ENCODE measurements at regions not wholly inside any gene's neighbourhood (a gene's known extent, or its start where the extent isn't known, plus 50 kb on each side); places are given as distances from the start of the nearest gene placed in this dataset.

DNA sequence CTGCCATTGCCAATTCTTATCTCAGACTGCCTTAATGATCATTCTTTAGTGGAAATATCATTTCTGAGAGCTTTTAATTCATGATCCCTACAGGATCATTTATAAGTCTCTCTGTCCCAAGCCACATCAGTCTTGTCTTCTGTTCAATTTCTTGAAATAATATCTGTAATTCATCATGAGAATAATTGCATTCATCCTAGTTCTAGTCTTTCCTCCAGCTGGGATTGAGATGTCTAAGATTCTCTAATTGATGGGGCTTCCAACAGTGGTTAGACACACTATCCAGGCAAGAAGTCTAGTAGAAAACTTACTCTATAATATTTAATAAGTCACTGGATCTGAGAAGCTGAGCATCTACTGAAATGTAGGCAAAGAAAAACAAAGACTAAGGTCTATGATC lies 854.7 kb upstream of the ADGRL3 start:
- TF ChIP-seq, protein P1, sequence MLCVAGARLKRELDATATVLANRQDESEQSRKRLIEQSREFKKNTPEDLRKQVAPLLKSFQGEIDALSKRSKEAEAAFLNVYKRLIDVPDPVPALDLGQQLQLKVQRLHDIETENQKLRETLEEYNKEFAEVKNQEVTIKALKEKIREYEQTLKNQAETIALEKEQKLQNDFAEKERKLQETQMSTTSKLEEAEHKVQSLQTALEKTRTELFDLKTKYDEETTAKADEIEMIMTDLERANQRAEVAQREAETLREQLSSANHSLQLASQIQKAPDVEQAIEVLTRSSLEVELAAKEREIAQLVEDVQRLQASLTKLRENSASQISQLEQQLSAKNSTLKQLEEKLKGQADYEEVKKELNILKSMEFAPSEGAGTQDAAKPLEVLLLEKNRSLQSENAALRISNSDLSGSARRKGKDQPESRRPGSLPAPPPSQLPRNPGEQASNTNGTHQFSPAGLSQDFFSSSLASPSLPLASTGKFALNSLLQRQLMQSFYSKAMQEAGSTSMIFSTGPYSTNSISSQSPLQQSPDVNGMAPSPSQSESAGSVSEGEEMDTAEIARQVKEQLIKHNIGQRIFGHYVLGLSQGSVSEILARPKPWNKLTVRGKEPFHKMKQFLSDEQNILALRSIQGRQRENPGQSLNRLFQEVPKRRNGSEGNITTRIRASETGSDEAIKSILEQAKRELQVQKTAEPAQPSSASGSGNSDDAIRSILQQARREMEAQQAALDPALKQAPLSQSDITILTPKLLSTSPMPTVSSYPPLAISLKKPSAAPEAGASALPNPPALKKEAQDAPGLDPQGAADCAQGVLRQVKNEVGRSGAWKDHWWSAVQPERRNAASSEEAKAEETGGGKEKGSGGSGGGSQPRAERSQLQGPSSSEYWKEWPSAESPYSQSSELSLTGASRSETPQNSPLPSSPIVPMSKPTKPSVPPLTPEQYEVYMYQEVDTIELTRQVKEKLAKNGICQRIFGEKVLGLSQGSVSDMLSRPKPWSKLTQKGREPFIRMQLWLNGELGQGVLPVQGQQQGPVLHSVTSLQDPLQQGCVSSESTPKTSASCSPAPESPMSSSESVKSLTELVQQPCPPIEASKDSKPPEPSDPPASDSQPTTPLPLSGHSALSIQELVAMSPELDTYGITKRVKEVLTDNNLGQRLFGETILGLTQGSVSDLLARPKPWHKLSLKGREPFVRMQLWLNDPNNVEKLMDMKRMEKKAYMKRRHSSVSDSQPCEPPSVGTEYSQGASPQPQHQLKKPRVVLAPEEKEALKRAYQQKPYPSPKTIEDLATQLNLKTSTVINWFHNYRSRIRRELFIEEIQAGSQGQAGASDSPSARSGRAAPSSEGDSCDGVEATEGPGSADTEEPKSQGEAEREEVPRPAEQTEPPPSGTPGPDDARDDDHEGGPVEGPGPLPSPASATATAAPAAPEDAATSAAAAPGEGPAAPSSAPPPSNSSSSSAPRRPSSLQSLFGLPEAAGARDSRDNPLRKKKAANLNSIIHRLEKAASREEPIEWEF (IDR thresholded peaks at IDR 0.05; ENCODE audit: insufficient replicate concordance, low read depth, low read length): no peak
- no TSS peak for BruUV-seq (replicated peaks)
- in situ Hi-C loops (cut with MboI) (no loop called here), intact Hi-C loops (cut with micrococcal nuclease; ENCODE audit: unreplicated experiment) (no loop called here)
- SMC1A ChIA-PET (ENCODE audit: uncharacterized antibody, unreplicated experiment): no interaction called here
- no peaks in the 10 kb centered on the region for H3K9me3 ChIP-seq (replicated peaks; ENCODE audit: control insufficient read depth, insufficient read depth, low read length)
- H3K36me3 ChIP-seq (ENCODE audit: control insufficient read depth in 2 of 2, insufficient read depth in 2 of 2, low read length in 1 of 2): no peaks in the 10 kb centered on the region
- no peak overlapping the region for H3K4me2 ChIP-seq (ENCODE audit: control insufficient read depth, insufficient read depth)
- POLR2A ChIA-PET: no interaction called here
- CTCF ChIA-PET: no interaction called here
- no peak for FAIRE-seq
- no peak overlapping the region for H3K4me3 ChIP-seq
- ATAC-seq: no peak
- H3K79me2 ChIP-seq (ENCODE audit: control insufficient read depth, insufficient read depth, low read length): no peaks in the 10 kb centered on the region
- RAD21 ChIA-PET (ENCODE audit: unreplicated experiment): no interaction called here
- no peaks in the 10 kb centered on the region for H3K4me1 ChIP-seq (ENCODE audit: control insufficient read depth, insufficient read depth, low read length)
- H3K27ac ChIP-seq (ENCODE audit: control insufficient read depth, insufficient read depth): no peak overlapping the region
- DNase-seq (ENCODE audit: low read depth, low spot score): no peak
- H3K9ac ChIP-seq (ENCODE audit: control insufficient read depth, insufficient read depth, low read length): no peak overlapping the region
- no peak overlapping the region for H2AFZ ChIP-seq (ENCODE audit: control insufficient read depth, low read depth, low read length)
- no peaks in the 10 kb centered on the region for H4K20me1 ChIP-seq (ENCODE audit: control insufficient read depth, insufficient read depth)
- H3K27me3 ChIP-seq (replicated peaks in 1 of 2; ENCODE audit: control insufficient read depth in 2 of 2, insufficient read depth in 2 of 2, low read length in 1 of 2): no peaks in the 10 kb centered on the region

- RAD21 ChIA-PET (ENCODE audit: unreplicated experiment): no interaction called here
- Histone ChIP-seq H3K27ac (ENCODE audit: control insufficient read depth, insufficient read depth) (no peak overlapping the region), H3K4me1 (ENCODE audit: control insufficient read depth, insufficient read depth, low read length) (no peaks in the 10 kb centered on the region), H3K27me3 (replicated peaks in 1 of 2; ENCODE audit: control insufficient read depth in 2 of 2, insufficient read depth in 2 of 2, low read length in 1 of 2) (no peaks in the 10 kb centered on the region), H3K9me3 (replicated peaks; ENCODE audit: control insufficient read depth, insufficient read depth, low read length) (no peaks in the 10 kb centered on the region), H3K79me2 (ENCODE audit: control insufficient read depth, insufficient read depth, low read length) (no peaks in the 10 kb centered on the region), H3K4me3 (no peak overlapping the region), H4K20me1 (ENCODE audit: control insufficient read depth, insufficient read depth) (no peaks in the 10 kb centered on the region), H3K9ac (ENCODE audit: control insufficient read depth, insufficient read depth, low read length) (no peak overlapping the region), H2AFZ (ENCODE audit: control insufficient read depth, low read depth, low read length) (no peak overlapping the region), H3K36me3 (ENCODE audit: control insufficient read depth in 2 of 2, insufficient read depth in 2 of 2, low read length in 1 of 2) (no peaks in the 10 kb centered on the region), H3K4me2 (ENCODE audit: control insufficient read depth, insufficient read depth) (no peak overlapping the region)
- DNase-seq (ENCODE audit: low read depth, low spot score) (no peak), ATAC-seq (no peak), FAIRE-seq (no peak)
- 9% methylated on average over 3 of the region's 3 CpGs for WGBS (ENCODE audit: insufficient coverage, insufficient replicate concordance, low lambda C conversion rate, missing lambda C conversion rate)
- SMC1A ChIA-PET (ENCODE audit: uncharacterized antibody, unreplicated experiment): no interaction called here
- CTCF ChIA-PET: interaction anchor here (0.6 kb wide), 1 partner anchor 1081 kb away, joined by 4 read pairs; no protein-coding TSS in a partner anchor
- BruUV-seq (replicated peaks): no TSS peak
- intact Hi-C loops (cut with micrococcal nuclease; ENCODE audit: unreplicated experiment): no loop called here
- POLR2A ChIA-PET: no interaction called here
- in situ Hi-C loops (cut with MboI): no loop called here
- TF ChIP-seq KDM1A (IDR thresholded peaks at IDR 0.05; ENCODE audit: borderline replicate concordance) (no peak), REST (IDR thresholded peaks at IDR 0.05; ENCODE audit: low read depth, low read length) (no peak), STAT3 (IDR thresholded peaks at IDR 0.05; ENCODE audit: low read depth, low read length) (no peak), ASH2L (IDR thresholded peaks at IDR 0.05; ENCODE audit: borderline replicate concordance, low read depth) (no peak), NKRF (conservative IDR thresholded peaks at IDR 0.05) (no peak), PML (IDR thresholded peaks at IDR 0.05; ENCODE audit: low read length) (no peak)
Observed at GRCh38 chr4:60359746-60360367, 840.3 kb upstream of the ADGRL3 start.

All from GM12878 (cell line).